PFSK-1 (cell line): ENCODE measurements at regions not wholly inside any gene's neighbourhood (a gene's known extent, or its start where the extent isn't known, plus 50 kb on each side); places are given as distances from the start of the nearest gene placed in this dataset.

Experiments used
- FOXP2 ChIP-seq: optimal IDR thresholded peaks from 2 replicates; pipeline ENCODE3; 2011; ENCODE audit warnings: borderline replicate concordance, control low read depth, inconsistent platforms; ENCODE audit not compliant: insufficient read depth; ENCODE audit errors: extremely low read length, extremely low read depth
- POLR2AphosphoS5 ChIP-seq: IDR thresholded peaks from 2 replicates; pipeline ENCODE4 v1.6.1; 2012; ENCODE audit warnings: low read depth, mild to moderate bottlenecking, control low read depth, low read length, moderate library complexity
- REST ChIP-seq, 2 experiments: IDR thresholded peaks; 2 replicates each; pipeline versions ENCODE4 v1.6.1 to v1.8.0; 2011 to 2012; ENCODE audit warnings: low read depth in 2 of 2, low read length in 2 of 2, control low read depth in 1 of 2, inconsistent platforms in 1 of 2, mild to moderate bottlenecking in 1 of 2, moderate library complexity in 1 of 2; ENCODE audit not compliant: insufficient read depth in 1 of 2
- SIN3A ChIP-seq: IDR thresholded peaks from 2 replicates; pipeline ENCODE4 v1.6.1; 2012; ENCODE audit warnings: mild to moderate bottlenecking, low read length, moderate library complexity, borderline replicate concordance; ENCODE audit not compliant: insufficient read depth
- TAF1 ChIP-seq: IDR thresholded peaks from 2 replicates; pipeline ENCODE4 v1.6.1; 2012; ENCODE audit warnings: low read length, control low read depth, borderline replicate concordance; ENCODE audit not compliant: insufficient read depth

- TF ChIP-seq POLR2AphosphoS5 = no peak
- no peak for TF ChIP-seq TAF1
- no peak for TF ChIP-seq SIN3A
- TF ChIP-seq FOXP2 = no peak
Measured at GRCh38 chr10:46220187-46220586, 66.6 kb upstream of the ANTXRL start.

- no peak for TF ChIP-seq TAF1
- TF ChIP-seq POLR2AphosphoS5 = no peak
Measured at GRCh38 chr10:46220872-46221538, 65.8 kb upstream of the ANTXRL start.

- TF ChIP-seq SIN3A = no peak
- TF ChIP-seq REST (IDR thresholded peaks at IDR 0.05; ENCODE audit: insufficient read depth in 1 of 2, low read depth in 2 of 2, low read length in 2 of 2) = no peak
- TF ChIP-seq TAF1 = no peak
- no peak for TF ChIP-seq POLR2AphosphoS5
- no peak for TF ChIP-seq FOXP2
Measured at GRCh38 chr10:46222364-46222935, 64.3 kb upstream of the ANTXRL start.

- no peak for TF ChIP-seq POLR2AphosphoS5
Measured at GRCh38 chr10:46223064-46223480, 63.7 kb upstream of the ANTXRL start.

- TF ChIP-seq POLR2AphosphoS5 (no peak), REST (IDR thresholded peaks at IDR 0.05; ENCODE audit: insufficient read depth in 1 of 2, low read depth in 2 of 2, low read length in 2 of 2) (no peak), FOXP2 (no peak), SIN3A (no peak), TAF1 (no peak)
Measured at GRCh38 chr10:46223626-46224413, 63.0 kb upstream of the ANTXRL start.

GRCh38 chr10:46224414-46224682 is 62.4 kb upstream of the ANTXRL start:
- TF ChIP-seq FOXP2 = no peak
- TF ChIP-seq SIN3A = no peak
- no peak for TF ChIP-seq REST (IDR thresholded peaks at IDR 0.05; ENCODE audit: insufficient read depth in 1 of 2, low read depth in 2 of 2, low read length in 2 of 2)
- no peak for TF ChIP-seq TAF1
- no peak for TF ChIP-seq POLR2AphosphoS5
